Muscle of leg (tissue), 3 donors: ENCODE measurements at regions not wholly inside any gene's neighbourhood (a gene's known extent, or its start where the extent isn't known, plus 50 kb on each side); places are given as distances from the start of the nearest gene placed in this dataset.

Experiments used
- DNase-seq: peaks from one replicate; pipeline ENCODE4 v3.0.0; 2013
- H3K27ac ChIP-seq: one replicate; pipeline ENCODE4 v1.5.1; 2013; ENCODE audit warnings: mild to moderate bottlenecking, low read length, control low read depth
- H3K27me3 ChIP-seq: one replicate; pipeline ENCODE4 v1.6.1; 2013; ENCODE audit warnings: low read length; ENCODE audit not compliant: control insufficient read depth, insufficient read depth
- H3K36me3 ChIP-seq: one replicate; pipeline ENCODE4 v1.6.1; 2013; ENCODE audit warnings: low read length; ENCODE audit not compliant: control insufficient read depth, insufficient read depth
- H3K4me1 ChIP-seq: one replicate; pipeline ENCODE4 v1.6.1; 2013; ENCODE audit warnings: low read length; ENCODE audit not compliant: control insufficient read depth, insufficient read depth
- H3K4me3 ChIP-seq: one replicate; pipeline ENCODE4 v1.5.1; 2013; ENCODE audit warnings: low read length, control low read depth
- H3K9me3 ChIP-seq: replicated peaks from 2 replicates; pipeline ENCODE4 v1.6.1; 2013; ENCODE audit warnings: low read depth, low read length; ENCODE audit not compliant: control insufficient read depth
- WGBS: methylation state at CpG from one replicate; pipeline ENCODE4 v1.1.5; 2013; ENCODE audit warnings: missing lambda C conversion rate; ENCODE audit not compliant: insufficient coverage; 5-methylcytosine and 5-hydroxymethylcytosine counted together

- H3K27ac ChIP-seq: no peak overlapping the region
- H3K27me3 ChIP-seq: no peaks in the 10 kb centered on the region
- H3K36me3 ChIP-seq: no peaks in the 10 kb centered on the region
- no CpG with 5 or more reads among the region's 3 CpGs for whole genome bisulfite sequencing
- DNase-seq: peak; percentile 43
- no peaks in the 10 kb centered on the region for H3K4me1 ChIP-seq
- H3K9me3 ChIP-seq: no peaks in the 10 kb centered on the region
- no peak overlapping the region for H3K4me3 ChIP-seq
Measured at GRCh38 chr18:40851014-40851429, 1104.0 kb upstream of the PIK3C3 start.

- no peaks in the 10 kb centered on the region for H3K4me1 ChIP-seq
- no CpG with 5 or more reads among the region's 1 CpG for WGBS
- H3K4me3 ChIP-seq: no peak overlapping the region
- no peak overlapping the region for H3K27ac ChIP-seq
- no peaks in the 10 kb centered on the region for H3K36me3 ChIP-seq
- peak; percentile 55 for DNase-seq
- no peaks in the 10 kb centered on the region for H3K27me3 ChIP-seq
- no peaks in the 10 kb centered on the region for H3K9me3 ChIP-seq
Measured at GRCh38 chr18:40849886-40850285, 1105.1 kb upstream of the PIK3C3 start.

GRCh38 chr18:40841467-40841866 lies 1113.6 kb upstream of the PIK3C3 start:
- Histone ChIP-seq H3K27me3 (no peaks in the 10 kb centered on the region), H3K27ac (no peak overlapping the region), H3K36me3 (no peaks in the 10 kb centered on the region), H3K9me3 (peaks cover 3% of the 10 kb centered on the region), H3K4me3 (no peak overlapping the region), H3K4me1 (no peaks in the 10 kb centered on the region)
- no peak for DNase-seq

DNA sequence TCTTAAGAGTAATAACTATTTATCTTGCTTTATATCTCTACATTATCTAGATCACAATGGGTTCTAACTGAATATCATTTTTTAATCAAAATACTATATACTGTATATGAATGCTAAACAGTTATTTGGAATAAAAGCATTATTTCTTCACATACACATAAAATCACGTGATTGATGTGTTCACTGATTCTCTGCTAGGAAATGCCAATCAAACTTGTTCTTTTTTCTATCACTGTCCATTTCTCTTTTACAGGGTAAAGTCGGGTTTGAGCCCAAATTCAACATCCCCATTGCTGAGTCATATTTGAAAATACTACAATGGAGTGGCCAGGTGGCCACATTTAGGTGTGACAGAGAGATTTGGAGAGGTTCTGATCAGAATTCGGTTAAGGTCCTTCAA lies 1114.0 kb upstream of the PIK3C3 start:
- Histone ChIP-seq H3K27me3 (no peaks in the 10 kb centered on the region), H3K36me3 (no peaks in the 10 kb centered on the region), H3K4me1 (no peaks in the 10 kb centered on the region), H3K27ac (no peak overlapping the region), H3K9me3 (peaks cover 3% of the 10 kb centered on the region), H3K4me3 (no peak overlapping the region)
- no CpG with 5 or more reads among the region's 3 CpGs for WGBS
- DNase-seq: no peak

- no peaks in the 10 kb centered on the region for H3K9me3 ChIP-seq
- H3K4me3 ChIP-seq: no peak overlapping the region
- no peaks in the 10 kb centered on the region for H3K4me1 ChIP-seq
- H3K27me3 ChIP-seq: no peaks in the 10 kb centered on the region
- no peak overlapping the region for H3K27ac ChIP-seq
- no peak for DNase-seq
- WGBS: no CpG with 5 or more reads among the region's 3 CpGs
- H3K36me3 ChIP-seq: no peaks in the 10 kb centered on the region
Measured at GRCh38 chr18:40832362-40832761, 1122.7 kb upstream of the PIK3C3 start.

- H3K36me3 ChIP-seq: no peaks in the 10 kb centered on the region
- WGBS: no CpG with 5 or more reads among the region's 1 CpG
- peaks cover 6% of the 10 kb centered on the region for H3K9me3 ChIP-seq
- no peak for DNase-seq
- no peaks in the 10 kb centered on the region for H3K4me1 ChIP-seq
- H3K27me3 ChIP-seq: no peaks in the 10 kb centered on the region
- no peak overlapping the region for H3K27ac ChIP-seq
- H3K4me3 ChIP-seq: no peak overlapping the region
Measured at GRCh38 chr18:40824291-40824690, 1130.7 kb upstream of the PIK3C3 start.

GRCh38 chr18:40821596-40822243 lies 1133.3 kb upstream of the PIK3C3 start:
- WGBS: 71% methylated on average over 1 of the region's 6 CpGs
- no peaks in the 10 kb centered on the region for H3K4me1 ChIP-seq
- no peaks in the 10 kb centered on the region for H3K27me3 ChIP-seq

DNA sequence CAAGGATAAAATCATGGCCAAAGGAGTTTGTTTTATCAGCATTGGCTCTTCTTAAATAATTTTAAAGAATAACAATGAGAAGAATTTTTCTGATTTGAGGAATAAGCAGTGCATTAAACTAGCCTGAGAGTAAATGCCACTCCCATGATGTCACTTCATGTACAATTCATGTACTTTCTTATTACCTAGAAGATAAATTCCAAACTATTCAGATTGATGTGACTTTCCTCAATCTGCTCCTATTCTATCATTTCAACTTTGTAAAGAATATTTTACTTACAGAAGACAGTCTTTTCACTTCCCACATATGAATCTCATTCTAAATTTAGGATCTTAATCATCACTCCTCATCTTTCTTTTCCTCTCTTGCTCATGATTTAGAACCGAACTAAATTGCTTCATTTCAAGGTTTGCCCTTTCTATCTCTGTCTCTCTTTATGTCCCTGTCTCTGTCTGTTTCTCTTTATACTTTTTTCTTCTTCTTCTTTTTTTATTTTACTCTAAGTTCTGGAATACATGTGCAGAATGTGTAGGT lies 1142.0 kb upstream of the PIK3C3 start:
- WGBS: no CpG with 5 or more reads among the region's 1 CpG

More at GRCh38 chr18:40821596-40822243, 1133.3 kb upstream of the PIK3C3 start:
- no peaks in the 10 kb centered on the region for H3K36me3 ChIP-seq
- no peak overlapping the region for H3K4me3 ChIP-seq
- H3K27ac ChIP-seq: no peak overlapping the region
- H3K9me3 ChIP-seq: peaks cover 6% of the 10 kb centered on the region
- DNase-seq: no peak

DNA sequence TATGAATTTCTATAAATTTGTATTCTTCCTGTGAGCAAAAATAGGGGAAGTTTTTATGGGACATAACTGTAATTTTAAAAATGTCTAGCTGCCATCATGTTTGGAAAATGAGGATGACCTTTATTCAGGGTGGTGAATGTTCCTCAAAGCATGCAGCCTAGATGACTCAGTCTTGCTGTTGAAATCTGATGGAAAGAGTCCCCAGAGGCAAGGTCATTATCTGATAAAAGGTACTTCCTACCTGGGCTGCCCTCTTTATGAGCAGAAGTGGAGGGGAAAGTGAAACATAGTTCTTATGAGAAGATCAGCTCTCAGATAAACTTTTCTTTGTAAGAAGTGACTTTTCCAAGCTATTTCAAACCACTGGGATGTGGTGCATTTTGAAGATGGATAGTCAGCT lies 1144.7 kb upstream of the PIK3C3 start:
- no peak for DNase-seq
- Histone ChIP-seq H3K27me3 (no peaks in the 10 kb centered on the region), H3K36me3 (no peaks in the 10 kb centered on the region), H3K4me3 (no peak overlapping the region), H3K27ac (no peak overlapping the region), H3K9me3 (no peaks in the 10 kb centered on the region), H3K4me1 (no peaks in the 10 kb centered on the region)

More for the DNA sequence above, 1142.0 kb upstream of the PIK3C3 start:
- Histone ChIP-seq H3K4me3 (no peak overlapping the region), H3K36me3 (no peaks in the 10 kb centered on the region), H3K4me1 (no peaks in the 10 kb centered on the region), H3K27ac (no peak overlapping the region), H3K9me3 (no peaks in the 10 kb centered on the region), H3K27me3 (no peaks in the 10 kb centered on the region)
- DNase-seq: no peak

DNA sequence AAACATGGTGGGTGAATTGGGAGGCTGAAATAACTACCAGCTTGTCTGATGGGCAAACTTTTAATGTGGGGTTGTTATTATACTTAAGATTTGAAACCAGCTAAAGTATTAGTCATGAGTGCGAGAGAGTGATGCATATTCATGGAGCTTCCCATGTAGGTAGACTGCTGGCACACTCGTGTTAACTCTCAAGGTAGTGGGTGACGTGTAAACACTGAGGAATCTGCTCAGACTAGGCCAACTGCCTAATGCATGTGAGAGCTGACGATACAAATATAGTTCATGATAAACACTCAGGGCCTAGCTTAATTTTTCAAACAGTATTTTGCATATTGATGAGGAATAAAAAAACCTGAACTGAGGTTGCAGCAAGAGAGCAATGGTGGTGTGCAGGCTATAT lies 1165.7 kb upstream of the PIK3C3 start:
- no peak overlapping the region for H3K4me3 ChIP-seq
- no peak for DNase-seq
- no peak overlapping the region for H3K27ac ChIP-seq
- H3K27me3 ChIP-seq: no peaks in the 10 kb centered on the region
- no peaks in the 10 kb centered on the region for H3K9me3 ChIP-seq
- H3K4me1 ChIP-seq: no peaks in the 10 kb centered on the region
- WGBS: 78% methylated on average over 3 of the region's 4 CpGs
- no peaks in the 10 kb centered on the region for H3K36me3 ChIP-seq
